SU-DHL-6 (cell line): ENCODE measurements at regions not wholly inside any gene's neighbourhood (a gene's known extent, or its start where the extent isn't known, plus 50 kb on each side); places are given as distances from the start of the nearest gene placed in this dataset.

Experiments
- EZH2phosphoT487 ChIP-seq: fragments of 200-600 bp; sonication (generic), shearing (Covaris generic); conservative IDR thresholded peaks from 2 replicates; pipeline ENCODE4 v1.6.1; 2018; ENCODE audit warnings: mild to moderate bottlenecking, antibody characterized with exemption, low read length, moderate library complexity, mixed read lengths
- TF ChIP-seq, protein P1 (sequence below): fragments of 200-600 bp; sonication (generic); IDR thresholded peaks from one replicate; pipeline ENCODE4 v1.5.1; 2017; ENCODE audit warnings: antibody characterized with exemption, mild to moderate bottlenecking, low read length, moderate library complexity; ENCODE audit not compliant: insufficient read depth, poor library complexity, severe bottlenecking

DNA sequence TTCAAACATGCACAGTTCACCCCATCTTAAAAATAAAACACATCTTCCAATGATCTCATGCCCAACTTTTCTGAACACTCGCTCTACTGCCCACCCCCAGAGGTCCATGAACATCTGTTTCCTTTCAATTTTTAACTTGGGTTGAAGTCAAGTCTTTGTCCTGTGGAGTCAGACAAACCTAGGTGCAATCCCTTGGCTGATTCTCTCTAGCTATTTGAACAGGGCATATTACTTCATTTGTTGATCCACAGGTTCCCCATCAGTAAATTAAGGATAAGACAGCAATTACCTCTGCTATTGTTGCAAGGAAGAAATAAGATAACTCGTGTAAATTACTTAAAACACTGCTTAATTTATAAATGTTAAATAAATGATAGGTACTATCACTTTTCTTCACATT lies 180.1 kb downstream of the CNTN3 start:
- TF ChIP-seq, protein P1, sequence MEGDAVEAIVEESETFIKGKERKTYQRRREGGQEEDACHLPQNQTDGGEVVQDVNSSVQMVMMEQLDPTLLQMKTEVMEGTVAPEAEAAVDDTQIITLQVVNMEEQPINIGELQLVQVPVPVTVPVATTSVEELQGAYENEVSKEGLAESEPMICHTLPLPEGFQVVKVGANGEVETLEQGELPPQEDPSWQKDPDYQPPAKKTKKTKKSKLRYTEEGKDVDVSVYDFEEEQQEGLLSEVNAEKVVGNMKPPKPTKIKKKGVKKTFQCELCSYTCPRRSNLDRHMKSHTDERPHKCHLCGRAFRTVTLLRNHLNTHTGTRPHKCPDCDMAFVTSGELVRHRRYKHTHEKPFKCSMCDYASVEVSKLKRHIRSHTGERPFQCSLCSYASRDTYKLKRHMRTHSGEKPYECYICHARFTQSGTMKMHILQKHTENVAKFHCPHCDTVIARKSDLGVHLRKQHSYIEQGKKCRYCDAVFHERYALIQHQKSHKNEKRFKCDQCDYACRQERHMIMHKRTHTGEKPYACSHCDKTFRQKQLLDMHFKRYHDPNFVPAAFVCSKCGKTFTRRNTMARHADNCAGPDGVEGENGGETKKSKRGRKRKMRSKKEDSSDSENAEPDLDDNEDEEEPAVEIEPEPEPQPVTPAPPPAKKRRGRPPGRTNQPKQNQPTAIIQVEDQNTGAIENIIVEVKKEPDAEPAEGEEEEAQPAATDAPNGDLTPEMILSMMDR, result no peak
- TF ChIP-seq EZH2phosphoT487, result no peak
